GM13977 (cell line): ENCODE measurements at regions not wholly inside any gene's neighbourhood (a gene's known extent, or its start where the extent isn't known, plus 50 kb on each side); places are given as distances from the start of the nearest gene placed in this dataset.

Experiments
- DNase-seq: peaks from one replicate; pipeline ENCODE4 v3.0.0; 2012; ENCODE audit warnings: low spot score
- in situ Hi-C: fragments of 300-500 bp; cut with MboI; formaldehyde crosslinking; loops from one replicate; pipeline ENCODE4 v1.12.0; 2022; ENCODE audit warnings: low sequenced_read_pairs, low pct_unique_long_range_greater_than_20kb, mixed read lengths, inconsistent platforms; ENCODE audit not compliant: unreplicated experiment
- TF ChIP-seq, protein P1 (sequence below): IDR thresholded peaks from 2 replicates; pipeline ENCODE4 v1.5.1; 2012; ENCODE audit warnings: mild to moderate bottlenecking, control low read depth; ENCODE audit not compliant: insufficient read depth; ENCODE audit errors: extremely low read depth, missing control alignments

DNA sequence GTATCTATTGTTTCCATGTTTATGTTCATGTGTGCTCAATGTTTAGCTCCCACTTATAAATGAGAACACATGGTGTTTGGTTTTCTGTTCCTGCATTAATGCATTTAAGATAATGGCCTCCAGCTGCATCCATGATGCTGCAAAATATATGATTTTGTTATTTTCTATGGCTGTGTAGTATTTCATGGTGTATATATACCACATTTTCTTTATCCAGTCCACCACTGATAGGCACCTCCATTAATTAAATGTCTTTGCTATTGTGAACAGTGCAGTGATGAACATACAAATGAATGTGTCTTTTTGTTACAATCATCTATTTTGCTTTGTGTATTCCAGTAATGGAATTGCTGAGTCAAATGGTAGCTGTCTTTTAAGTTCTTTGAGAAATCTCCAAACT, 329.4 kb upstream of the MAGI2 start:
- no peak for DNase-seq
- TF ChIP-seq, protein P1, sequence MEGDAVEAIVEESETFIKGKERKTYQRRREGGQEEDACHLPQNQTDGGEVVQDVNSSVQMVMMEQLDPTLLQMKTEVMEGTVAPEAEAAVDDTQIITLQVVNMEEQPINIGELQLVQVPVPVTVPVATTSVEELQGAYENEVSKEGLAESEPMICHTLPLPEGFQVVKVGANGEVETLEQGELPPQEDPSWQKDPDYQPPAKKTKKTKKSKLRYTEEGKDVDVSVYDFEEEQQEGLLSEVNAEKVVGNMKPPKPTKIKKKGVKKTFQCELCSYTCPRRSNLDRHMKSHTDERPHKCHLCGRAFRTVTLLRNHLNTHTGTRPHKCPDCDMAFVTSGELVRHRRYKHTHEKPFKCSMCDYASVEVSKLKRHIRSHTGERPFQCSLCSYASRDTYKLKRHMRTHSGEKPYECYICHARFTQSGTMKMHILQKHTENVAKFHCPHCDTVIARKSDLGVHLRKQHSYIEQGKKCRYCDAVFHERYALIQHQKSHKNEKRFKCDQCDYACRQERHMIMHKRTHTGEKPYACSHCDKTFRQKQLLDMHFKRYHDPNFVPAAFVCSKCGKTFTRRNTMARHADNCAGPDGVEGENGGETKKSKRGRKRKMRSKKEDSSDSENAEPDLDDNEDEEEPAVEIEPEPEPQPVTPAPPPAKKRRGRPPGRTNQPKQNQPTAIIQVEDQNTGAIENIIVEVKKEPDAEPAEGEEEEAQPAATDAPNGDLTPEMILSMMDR = no peak
- in situ Hi-C loops = no loop called here

DNA sequence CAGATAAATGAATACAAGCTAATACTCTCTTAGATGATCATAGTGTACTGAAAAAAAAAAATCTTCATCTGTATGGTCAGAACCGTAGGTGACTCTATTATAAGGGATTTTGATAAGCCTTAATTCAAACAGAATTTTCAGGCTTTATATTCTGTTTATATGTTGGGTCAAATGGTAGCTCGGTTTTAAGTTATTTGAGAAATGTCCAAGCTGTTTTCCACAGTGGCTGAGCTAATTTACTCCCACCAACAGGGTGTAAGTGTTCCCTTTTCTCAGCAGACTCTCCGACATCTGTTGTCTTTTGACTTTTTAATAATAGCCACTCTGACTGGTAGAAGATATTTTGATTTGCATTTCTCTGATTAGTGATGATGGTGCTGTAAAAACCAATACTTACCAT, 328.8 kb upstream of the MAGI2 start:
- in situ Hi-C loops = no loop called here
- no peak for DNase-seq
- TF ChIP-seq, protein P1 = no peak

DNA sequence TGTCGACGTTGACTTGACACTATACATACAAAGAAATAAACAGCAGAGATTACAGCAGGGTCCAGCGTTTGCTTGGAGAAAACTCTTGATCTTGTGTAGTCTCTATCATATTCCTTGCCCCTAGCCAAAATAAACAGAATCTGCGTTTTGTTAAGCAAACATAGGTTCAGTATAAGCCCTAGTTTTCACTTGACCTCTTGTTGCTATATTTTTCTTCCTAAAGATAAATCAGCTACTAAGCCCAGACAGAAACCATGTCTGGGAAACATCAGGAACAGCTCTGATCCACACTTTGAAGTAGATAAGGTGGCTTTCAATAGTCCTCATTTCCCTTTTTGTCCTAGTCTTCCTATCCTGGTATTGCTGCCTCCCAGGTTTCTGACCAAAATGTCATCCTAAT, 328.2 kb upstream of the MAGI2 start:
- TF ChIP-seq, protein P1 = no peak
- DNase-seq = no peak
- in situ Hi-C loops = no loop called here

DNA sequence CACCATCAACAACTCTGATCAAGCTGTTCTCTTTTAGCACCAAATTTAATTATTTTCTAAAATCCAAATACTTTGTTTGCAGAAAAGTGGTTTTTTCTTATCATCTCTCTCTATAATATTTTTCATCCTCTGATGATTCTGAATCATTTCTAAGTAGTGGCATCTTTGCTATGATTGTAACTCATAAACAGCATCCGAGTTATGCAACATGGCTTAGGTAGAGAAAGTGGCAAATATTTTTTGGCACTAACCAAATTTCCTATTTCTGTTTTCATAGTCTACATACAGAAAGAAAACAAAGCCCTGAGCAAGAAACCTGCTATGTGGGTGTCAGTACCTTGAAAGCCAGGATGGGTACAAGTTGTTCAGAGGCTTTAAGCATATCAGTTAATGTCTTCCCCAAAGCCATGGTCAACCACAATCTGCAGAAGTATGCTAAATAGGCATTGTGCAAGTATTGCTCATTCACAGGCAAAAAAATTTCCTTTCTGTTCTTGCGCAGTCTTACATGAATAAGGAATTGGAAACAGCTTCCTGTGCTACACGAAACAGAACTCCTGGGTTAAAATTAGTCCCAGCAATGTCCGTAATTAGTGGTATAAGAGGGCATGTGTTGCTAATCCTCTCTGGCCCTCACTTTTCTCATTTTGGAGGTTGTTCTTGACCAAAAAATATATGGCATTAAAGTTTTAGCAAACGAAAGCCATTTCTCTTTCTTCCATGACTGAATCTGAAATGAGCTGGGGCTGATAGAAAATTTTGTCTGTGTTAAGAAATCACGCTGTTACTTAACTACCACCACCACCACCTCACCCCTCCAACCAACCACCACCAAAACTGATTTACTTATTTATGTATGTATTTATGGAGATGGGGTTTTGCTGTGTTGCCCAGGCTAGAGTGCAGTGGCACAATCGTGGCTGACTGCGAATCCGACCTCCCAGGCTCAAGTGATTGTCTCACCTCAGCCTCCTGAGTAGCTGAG, 325.6 kb upstream of the MAGI2 start:
- in situ Hi-C loops = no loop called here
- DNase-seq = no peak
- TF ChIP-seq, protein P1 = no peak

DNA sequence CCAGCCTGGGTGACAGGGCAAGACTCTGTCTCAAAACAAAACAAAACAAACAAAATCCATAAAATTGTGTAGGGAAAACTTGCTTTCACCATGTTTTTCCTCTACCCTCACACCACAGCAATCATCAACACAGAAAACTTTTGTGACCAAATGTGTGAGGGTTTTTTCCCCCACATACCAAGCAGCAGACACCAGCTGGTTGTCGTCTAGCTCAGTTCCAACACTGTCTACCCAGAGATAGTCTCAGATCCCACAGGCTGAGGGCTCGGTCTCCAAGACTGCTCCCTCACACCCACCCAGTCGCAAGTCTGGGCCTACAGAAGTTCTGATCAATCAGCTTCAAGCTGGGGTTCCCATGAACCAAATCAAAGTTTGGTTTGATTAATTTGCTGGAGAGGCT, 322.4 kb upstream of the MAGI2 start:
- no peak for DNase-seq
- TF ChIP-seq, protein P1 = no peak
- in situ Hi-C loops = no loop called here

DNA sequence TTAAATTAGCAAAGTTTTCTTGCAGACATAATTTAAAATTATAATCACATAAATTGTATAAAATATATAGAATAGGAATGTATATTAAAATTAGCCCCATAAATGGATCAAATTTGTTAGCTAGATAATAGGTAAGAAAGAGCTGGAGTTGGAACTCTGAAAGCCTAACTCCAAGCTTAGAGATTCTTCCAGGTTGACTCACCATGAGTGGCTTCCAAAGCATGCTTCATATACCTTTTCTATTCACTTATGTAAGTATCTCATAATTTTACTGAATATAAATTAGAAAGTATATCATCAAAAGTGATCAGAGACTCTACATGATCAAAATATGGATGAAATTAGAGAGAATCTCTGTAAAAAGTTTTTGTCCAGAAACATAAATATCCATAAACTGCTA, 320.7 kb upstream of the MAGI2 start:
- in situ Hi-C loops = no loop called here
- TF ChIP-seq, protein P1 = no peak
- DNase-seq = no peak
